ENCODE measurements at regions not wholly inside any gene's neighbourhood (a gene's known extent, or its start where the extent isn't known, plus 50 kb on each side); places are given as distances from the start of the nearest gene placed in this dataset.

DNA sequence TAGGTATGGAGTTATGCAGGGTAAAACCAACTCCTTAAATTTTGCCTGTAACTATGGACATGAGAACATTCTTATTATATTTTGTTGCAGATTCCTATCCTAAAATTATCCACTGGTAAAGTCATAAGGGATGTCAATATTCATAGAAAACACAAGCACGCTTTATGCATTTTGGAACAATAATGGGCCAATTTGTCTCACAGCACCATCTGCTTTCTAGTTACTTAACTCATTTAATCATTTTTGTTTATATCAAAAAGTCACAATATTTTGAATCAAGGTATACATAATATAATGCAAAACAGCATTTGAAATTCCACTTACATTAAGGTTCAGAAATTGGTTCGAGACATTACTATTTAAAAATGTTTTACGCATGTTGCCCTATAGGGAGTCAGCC is 203.0 kb downstream of the GABRG1 start:
- no peak for TF ChIP-seq RARB (CRISPR knock-in tag; IDR thresholded peaks at IDR 0.05)
- no peak for TF ChIP-seq SNAI2 (CRISPR knock-in tag; IDR thresholded peaks at IDR 0.05)
- no peak for TF ChIP-seq OSR1 (CRISPR knock-in tag; IDR thresholded peaks at IDR 0.05)
- no peak for TF ChIP-seq ESRRG (CRISPR knock-in tag; IDR thresholded peaks at IDR 0.05)
- no peak for TF ChIP-seq ZC3H10 (CRISPR knock-in tag; IDR thresholded peaks at IDR 0.05)
- TF ChIP-seq CREB5 (CRISPR knock-in tag; IDR thresholded peaks at IDR 0.05; ENCODE audit: low read depth): no peak
- TF ChIP-seq ISL1 (CRISPR knock-in tag; IDR thresholded peaks at IDR 0.05): no peak

Data from SK-N-SH treated with all-trans-retinoic acid at 6 μM for 48 hours (cell line).